HK-2 (cell line): ENCODE measurements at regions not wholly inside any gene's neighbourhood (a gene's known extent, or its start where the extent isn't known, plus 50 kb on each side); places are given as distances from the start of the nearest gene placed in this dataset.

Source experiments
- DNase-seq: peaks from one replicate; pipeline ENCODE4 v3.0.0-alpha.2; 2018; ENCODE audit not compliant: unreplicated experiment

GRCh38 chr13:73293913-73294523 is 235.2 kb downstream of the KLF5 start:
- no peak for DNase-seq

- no peak for DNase-seq
Observed at GRCh38 chr13:73292127-73292526, 233.3 kb downstream of the KLF5 start.

GRCh38 chr13:73290844-73291243 is 232.0 kb downstream of the KLF5 start:
- DNase-seq = no peak

GRCh38 chr13:73288596-73288995 is 229.8 kb downstream of the KLF5 start:
- DNase-seq = no peak

GRCh38 chr13:73287831-73288230 is 229.0 kb downstream of the KLF5 start:
- DNase-seq = no peak

DNA sequence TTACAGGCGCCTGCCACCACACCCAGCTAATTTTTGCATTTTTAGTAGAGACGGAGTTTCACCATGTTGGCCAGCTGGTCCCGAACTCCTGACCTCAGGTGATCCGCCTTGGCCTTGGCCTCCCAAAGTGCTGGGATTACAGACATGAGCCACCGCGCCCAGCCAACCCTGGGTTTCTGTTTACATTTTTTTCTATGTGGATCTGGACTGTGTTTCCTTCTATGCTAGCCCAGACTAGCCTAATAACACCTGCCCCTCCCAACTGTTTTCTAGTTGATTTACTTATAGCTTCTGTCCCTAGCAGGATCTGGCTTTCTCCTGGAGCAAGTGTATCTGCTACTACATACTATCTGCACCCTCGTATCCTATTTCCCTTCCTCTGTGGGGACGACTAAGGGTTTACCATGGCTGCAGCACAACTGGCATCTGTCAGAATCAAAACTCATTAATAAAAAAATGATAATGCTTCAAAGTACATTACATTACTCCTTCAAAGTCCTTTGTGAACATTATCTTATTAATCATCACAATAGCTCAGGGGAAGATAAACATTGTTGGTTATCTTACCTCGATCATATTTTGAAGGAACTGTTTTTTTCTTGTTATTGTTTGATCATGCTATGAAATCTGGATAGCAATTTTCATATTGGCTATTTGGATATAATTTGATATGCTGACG is 228.3 kb downstream of the KLF5 start:
- no peak for DNase-seq

DNA sequence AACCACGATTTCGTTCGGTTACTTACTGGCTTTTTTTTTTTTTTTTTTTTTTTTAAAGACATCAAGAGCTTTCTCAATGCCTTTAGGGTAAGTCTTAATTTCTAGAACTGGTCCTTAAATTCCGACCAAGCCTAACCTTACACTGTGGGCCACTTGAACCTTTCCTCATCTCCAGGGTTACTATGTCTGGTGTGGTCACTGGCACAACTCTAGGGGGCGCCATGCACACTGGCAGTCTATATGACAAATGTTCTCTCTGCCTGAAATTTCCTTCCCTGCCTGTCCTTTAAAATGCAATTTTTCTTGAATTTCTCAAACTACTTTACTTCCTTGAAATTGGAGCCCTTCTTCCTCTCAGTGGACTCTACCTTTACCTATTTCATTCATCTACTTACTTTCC is 227.4 kb downstream of the KLF5 start:
- no peak for DNase-seq

GRCh38 chr13:73284081-73284874 is 225.5 kb downstream of the KLF5 start:
- no peak for DNase-seq

DNA sequence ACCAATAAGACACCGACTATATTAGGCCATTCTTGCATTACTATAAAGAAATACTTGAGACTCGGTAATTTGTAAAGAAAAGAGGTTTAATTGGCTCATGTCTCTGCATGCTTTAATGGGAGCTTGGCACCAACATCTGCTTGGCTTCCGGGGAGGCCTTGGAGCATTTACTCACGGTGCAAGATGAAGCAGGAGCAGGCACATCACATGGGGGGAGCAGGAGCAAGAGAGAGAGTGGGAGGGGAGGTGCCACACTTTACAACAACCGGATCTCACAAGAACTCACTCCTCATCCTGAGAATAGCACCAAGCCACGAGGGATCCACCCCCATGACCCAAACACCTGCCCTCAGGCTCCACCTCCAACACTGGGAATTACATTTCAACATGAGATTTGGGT is 224.8 kb downstream of the KLF5 start:
- no peak for DNase-seq

GRCh38 chr13:73281746-73282145 is 222.9 kb downstream of the KLF5 start:
- no peak for DNase-seq

- no peak for DNase-seq
Observed at GRCh38 chr13:73278186-73278585, 219.4 kb downstream of the KLF5 start.

DNA sequence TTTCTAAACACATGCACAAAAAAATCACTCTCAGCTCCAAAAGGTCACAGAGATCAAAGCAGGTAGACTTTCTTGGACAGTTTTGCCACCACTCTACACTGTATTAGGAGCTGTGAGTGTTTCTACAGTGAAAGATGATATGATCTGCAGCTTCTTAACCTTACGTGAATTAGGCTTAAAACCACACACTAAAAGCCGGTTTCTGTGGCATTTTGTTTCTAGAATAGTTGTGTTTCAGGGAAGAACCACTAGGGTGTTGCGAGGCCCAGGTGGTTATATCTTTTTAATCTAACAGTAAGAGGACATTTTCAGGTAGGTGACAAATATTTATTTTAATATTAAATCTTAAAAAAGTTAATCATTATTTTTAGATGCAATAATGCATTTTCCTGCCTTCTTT is 216.4 kb downstream of the KLF5 start:
- DNase-seq = no peak

DNA sequence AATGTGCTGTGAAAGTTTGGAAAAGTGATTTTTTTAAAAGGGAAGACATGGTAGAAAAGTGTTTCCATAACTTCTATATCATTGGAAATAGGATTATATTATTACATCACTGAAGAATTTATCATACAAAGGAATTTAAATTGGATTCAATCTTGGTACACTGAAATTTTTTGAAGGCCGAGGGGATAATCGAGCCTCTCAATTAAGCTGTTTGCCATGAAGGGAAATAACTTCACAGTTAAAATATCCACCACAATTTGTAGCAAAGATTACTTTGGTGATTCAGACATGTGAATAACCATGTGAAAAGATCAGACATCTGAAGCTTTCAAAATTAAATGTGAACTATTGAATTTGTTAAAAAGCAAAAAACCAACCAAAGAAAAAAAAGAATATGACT is 215.3 kb downstream of the KLF5 start:
- DNase-seq = no peak

- no peak for DNase-seq
Observed at GRCh38 chr13:73273745-73274144, 214.9 kb downstream of the KLF5 start.

- no peak for DNase-seq
Observed at GRCh38 chr13:73273276-73273675, 214.5 kb downstream of the KLF5 start.

GRCh38 chr13:73272831-73273230 is 214.0 kb downstream of the KLF5 start:
- DNase-seq = no peak

- no peak for DNase-seq
Observed at GRCh38 chr13:73268306-73268705, 209.5 kb downstream of the KLF5 start.

GRCh38 chr13:73266640-73267180 is 207.9 kb downstream of the KLF5 start:
- DNase-seq = no peak

DNA sequence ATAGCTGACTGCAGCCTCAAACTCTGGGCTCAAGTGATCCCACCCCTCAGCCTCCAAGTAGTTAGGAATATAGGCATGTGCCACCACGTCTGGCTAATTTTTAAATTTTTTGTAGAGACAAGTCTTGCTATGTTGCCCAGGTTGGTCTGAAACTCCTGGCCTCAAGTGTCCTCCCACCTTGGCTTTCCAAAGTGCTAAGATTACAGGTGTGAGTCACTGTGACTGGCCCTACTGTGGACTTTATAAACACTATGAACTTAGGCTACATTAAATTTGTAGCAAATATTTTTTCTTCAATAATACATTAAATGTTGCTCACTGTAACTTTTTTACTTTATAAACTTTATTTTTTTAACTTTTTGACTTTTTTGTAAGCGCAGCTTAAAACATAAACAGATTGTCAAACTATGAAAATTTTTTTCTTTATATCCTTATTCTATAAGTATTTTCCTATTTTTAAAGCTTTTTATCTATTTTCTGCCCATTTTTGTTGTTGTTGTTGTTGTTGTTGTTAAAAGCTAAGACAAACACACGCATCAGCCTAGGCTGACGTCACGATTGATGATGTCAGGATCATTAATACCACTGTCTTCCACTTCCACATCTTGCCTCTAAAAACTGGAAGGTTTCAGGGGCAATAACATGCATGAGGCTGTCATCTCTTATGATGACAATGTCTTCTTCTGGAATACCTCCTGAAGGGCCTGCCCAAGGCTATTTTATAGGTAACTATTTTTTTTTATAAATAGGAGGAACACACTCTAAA is 204.2 kb downstream of the KLF5 start:
- no peak for DNase-seq

DNA sequence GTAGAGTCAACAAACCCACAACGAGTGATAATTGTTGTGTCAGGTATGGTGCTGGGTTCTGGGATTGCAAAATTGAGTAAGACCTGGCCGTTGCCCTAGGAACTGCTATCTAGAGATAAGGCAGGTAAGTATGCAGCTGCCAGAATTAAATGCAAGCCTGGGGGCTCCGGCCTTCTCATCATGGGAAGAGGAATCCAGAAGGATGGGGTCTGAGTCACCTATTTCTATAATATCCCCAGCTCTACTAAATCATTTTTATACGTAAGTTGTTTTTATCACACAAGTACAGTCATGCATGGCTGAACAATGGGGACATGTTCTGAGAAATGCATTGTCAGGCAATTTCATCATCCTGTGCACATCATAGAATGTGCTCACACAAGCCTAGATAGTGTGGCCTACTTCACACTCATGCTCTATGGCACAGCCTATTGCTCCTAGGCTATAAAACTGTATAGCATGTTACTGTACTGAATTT is 203.0 kb downstream of the KLF5 start:
- DNase-seq = no peak

DNA sequence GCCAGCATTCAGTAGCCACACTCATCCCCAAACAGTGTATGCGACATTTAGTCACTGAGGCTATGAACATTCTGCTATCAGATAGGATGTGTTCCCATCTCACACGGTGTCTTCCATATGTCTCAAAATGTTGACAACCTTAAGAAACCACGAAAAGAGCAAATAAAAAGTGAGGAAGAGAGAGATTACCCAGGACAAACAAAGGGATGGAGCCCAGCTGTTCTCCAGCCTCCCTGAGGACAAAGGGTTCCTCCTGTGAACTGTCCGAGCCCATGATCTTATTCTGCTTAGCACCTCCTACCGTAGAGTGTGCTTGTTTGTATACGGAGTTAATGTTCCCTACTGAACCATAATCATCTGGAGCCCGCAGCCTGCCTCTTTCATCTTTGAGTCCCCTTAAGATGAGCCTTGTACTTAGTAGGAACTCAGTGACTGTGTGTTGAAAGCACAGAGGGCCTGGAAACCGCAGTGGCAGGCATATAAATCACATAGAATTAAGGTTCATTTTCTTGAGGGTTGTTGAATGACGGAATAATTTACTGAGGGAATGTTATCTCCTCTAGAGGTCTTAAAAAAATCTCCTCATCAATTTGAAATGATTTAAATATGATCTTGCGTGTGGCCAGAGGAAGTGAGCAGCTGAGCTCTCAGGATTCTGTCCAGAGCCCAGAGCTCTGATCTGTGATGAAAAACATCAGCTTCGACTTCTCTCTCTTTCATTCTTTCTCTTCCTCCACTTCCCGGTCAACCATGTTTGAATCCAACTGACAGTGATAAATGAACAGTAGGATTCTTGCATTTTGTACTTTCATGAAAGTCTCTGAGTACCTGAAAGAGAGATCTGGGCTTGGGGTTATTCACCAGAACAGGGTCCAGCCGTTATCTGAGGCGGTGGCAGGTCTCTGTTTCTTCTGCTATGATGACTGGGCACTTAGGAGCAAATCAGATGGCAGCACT is 200.5 kb downstream of the KLF5 start:
- no peak for DNase-seq
